ENCODE measurements at regions not wholly inside any gene's neighbourhood (a gene's known extent, or its start where the extent isn't known, plus 50 kb on each side); places are given as distances from the start of the nearest gene placed in this dataset.

GRCh38 chr7:145224775-145225174 lies 388.9 kb upstream of the TPK1 start:
- no peaks in the 10 kb centered on the region for H3K9me1 ChIP-seq (replicated peaks; ENCODE audit: control insufficient read depth, extremely low read depth, insufficient read depth, low read length)
- H3K36me3 ChIP-seq (ENCODE audit: control insufficient read depth in 2 of 2, extremely low read depth in 1 of 2, insufficient read depth in 2 of 2, low read length in 2 of 2) = no peaks in the 10 kb centered on the region
- dilution Hi-C loops (cut with MboI; ENCODE audit: extremely low pct_ligation_motif_present, low sequenced_read_pairs) (no loop called here), intact Hi-C loops (cut with micrococcal nuclease) (no loop called here)
- DNase-seq (ENCODE audit: low read depth, low spot score) = no peak
- H2AFZ ChIP-seq (ENCODE audit: low read depth, low read length) = no peak overlapping the region
- no peaks in the 10 kb centered on the region for H3K79me2 ChIP-seq (ENCODE audit: control insufficient read depth, insufficient read depth, low read length)
- CTCF ChIA-PET = no interaction called here
- no peaks in the 10 kb centered on the region for H3K27me3 ChIP-seq (ENCODE audit: control insufficient read depth in 2 of 2, insufficient read depth in 2 of 2, low read length in 2 of 2)
- TF ChIP-seq MAX (IDR thresholded peaks at IDR 0.05; ENCODE audit: insufficient read depth, insufficient read length) = no peak
- no peak for TF ChIP-seq POLR2A (IDR thresholded peaks at IDR 0.05; ENCODE audit: low read depth, low read length)
- TF ChIP-seq JUN (IDR thresholded peaks at IDR 0.05; ENCODE audit: borderline replicate concordance, insufficient read depth, insufficient read length, low read depth) = no peak
- no peak for TF ChIP-seq EZH2 (IDR thresholded peaks at IDR 0.05; ENCODE audit: borderline replicate concordance, low read depth, low read length, severe bottlenecking)
- no peak for TF ChIP-seq MYC (IDR thresholded peaks at IDR 0.05; ENCODE audit: low read depth, low read length)
- TF ChIP-seq POLR2AphosphoS5 (IDR thresholded peaks at IDR 0.05; ENCODE audit: insufficient read depth, low read depth, low read length) = no peak
- TF ChIP-seq GATA2 (IDR thresholded peaks at IDR 0.05; ENCODE audit: insufficient read depth, insufficient read length, low read depth, low read length) = no peak
- no peak for TF ChIP-seq CTCF (IDR thresholded peaks at IDR 0.05; ENCODE audit: extremely low read depth in 1 of 2, insufficient read depth in 1 of 2, low read depth in 1 of 2, low read length in 2 of 2)
- TF ChIP-seq FOS (IDR thresholded peaks at IDR 0.05; ENCODE audit: borderline replicate concordance, insufficient read depth, low read length) = no peak
- POLR2A ChIA-PET = no interaction called here
- no peaks in the 10 kb centered on the region for H4K20me1 ChIP-seq (replicated peaks; ENCODE audit: control insufficient read depth, extremely low read depth, insufficient read depth, low read length)
- no peak overlapping the region for H3K27ac ChIP-seq (ENCODE audit: insufficient read depth, low read depth, low read length)
- FAIRE-seq = no peak
- BruUV-seq (replicated peaks) = no TSS peak
- no peaks in the 10 kb centered on the region for H3K4me1 ChIP-seq (ENCODE audit: control insufficient read depth, extremely low read depth, insufficient read depth, low read length)
- no peaks in the 10 kb centered on the region for H3K9me3 ChIP-seq (replicated peaks; ENCODE audit: control insufficient read depth, insufficient read depth, low read length)
- no peak overlapping the region for H3K4me2 ChIP-seq (ENCODE audit: insufficient read depth, low read length)
- no peak overlapping the region for H3K9ac ChIP-seq (replicated peaks; ENCODE audit: extremely low read depth, insufficient read depth, low read length)
- H3K4me3 ChIP-seq (replicated peaks in 1 of 3; ENCODE audit: insufficient read depth in 1 of 3, low read depth in 1 of 3, low read length in 3 of 3) = no peak overlapping the region

Data from endothelial cell of umbilical vein (primary cell).